ENCODE measurements at regions not wholly inside any gene's neighbourhood (a gene's known extent, or its start where the extent isn't known, plus 50 kb on each side); places are given as distances from the start of the nearest gene placed in this dataset.
"Not testable (repeated sequence)": the region's sequence is repeated elsewhere in the genome, so short reads cannot be mapped to it uniquely, and the experiment has no call there.

DNA sequence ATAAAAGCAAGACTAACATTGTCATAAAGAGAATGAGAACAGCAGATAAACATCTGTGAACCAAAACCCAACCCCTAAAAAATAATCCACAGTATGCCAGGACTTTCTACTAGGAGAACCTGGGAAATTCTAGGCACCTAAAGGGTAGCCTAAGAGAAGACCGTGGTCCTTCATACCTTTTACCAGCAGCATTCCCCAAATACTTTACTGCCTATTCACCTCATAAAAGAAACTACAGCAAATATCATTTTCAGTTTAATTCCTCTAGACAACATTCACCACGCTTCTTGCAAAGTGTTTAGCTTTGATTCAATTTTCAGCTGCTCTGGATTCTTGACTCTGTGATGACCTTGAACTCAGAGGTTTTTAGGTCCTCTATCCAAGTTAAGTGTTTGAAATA lies 1180.7 kb upstream of the B3GALT2 start:
- no peak overlapping the region for H3K27ac Mint-ChIP-seq
- H3K27me3 Mint-ChIP-seq = peaks cover 2% of the 10 kb centered on the region
- H3K9me3 Mint-ChIP-seq (ENCODE audit: low read depth) = no peaks in the 10 kb centered on the region
- no peak overlapping the region for H3K4me3 Mint-ChIP-seq
- no peaks in the 10 kb centered on the region for H3K36me3 Mint-ChIP-seq
- H3K4me1 Mint-ChIP-seq (ENCODE audit: low read depth) = no peaks in the 10 kb centered on the region

DNA sequence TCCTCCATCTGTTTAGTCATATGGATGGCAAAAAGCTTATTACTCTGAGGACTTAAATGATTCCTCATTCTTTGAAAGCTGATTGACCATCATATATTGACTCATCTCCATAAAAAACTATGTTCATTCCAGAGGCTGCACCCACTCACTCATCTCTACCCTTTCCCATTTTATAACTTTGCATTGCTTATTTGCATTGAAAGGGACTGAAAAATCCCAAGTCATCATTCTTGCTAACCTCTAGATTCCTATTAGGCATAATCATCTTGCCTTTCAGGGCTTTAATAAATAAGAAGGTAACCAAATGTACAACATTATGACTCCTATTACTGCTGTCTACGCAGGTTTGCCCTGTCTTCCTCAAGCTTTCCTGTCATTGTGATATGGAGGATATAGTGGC lies 1180.3 kb upstream of the B3GALT2 start:
- Mint-ChIP-seq H3K9me3 (ENCODE audit: low read depth) (no peaks in the 10 kb centered on the region), H3K27me3 (peaks cover 2% of the 10 kb centered on the region), H3K4me3 (no peak overlapping the region), H3K4me1 (ENCODE audit: low read depth) (no peaks in the 10 kb centered on the region), H3K27ac (no peak overlapping the region), H3K36me3 (no peaks in the 10 kb centered on the region)

DNA sequence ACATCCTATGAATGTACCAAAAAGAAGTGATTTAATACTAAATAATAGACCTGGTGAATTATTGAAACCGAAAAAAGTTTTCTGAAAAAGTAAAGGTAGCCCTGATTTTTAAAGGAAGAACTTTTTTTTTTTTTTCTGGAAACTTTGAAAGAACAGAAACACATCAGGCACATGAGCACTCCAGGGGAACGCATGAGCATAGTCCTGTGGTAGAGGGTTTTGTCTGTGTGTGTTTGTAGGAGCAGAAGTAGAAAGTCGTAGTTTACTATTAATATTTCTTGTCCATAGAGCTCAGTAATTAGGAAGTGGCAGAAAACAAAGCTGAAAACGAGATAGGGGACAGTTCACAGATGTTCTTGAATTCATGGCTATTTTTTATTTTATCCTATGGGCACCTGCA lies 1175.9 kb upstream of the B3GALT2 start:
- Mint-ChIP-seq H3K9me3 (ENCODE audit: low read depth) (no peaks in the 10 kb centered on the region), H3K4me3 (no peak overlapping the region), H3K27ac (no peak overlapping the region), H3K27me3 (no peaks in the 10 kb centered on the region), H3K36me3 (no peaks in the 10 kb centered on the region), H3K4me1 (ENCODE audit: low read depth) (no peaks in the 10 kb centered on the region)

DNA sequence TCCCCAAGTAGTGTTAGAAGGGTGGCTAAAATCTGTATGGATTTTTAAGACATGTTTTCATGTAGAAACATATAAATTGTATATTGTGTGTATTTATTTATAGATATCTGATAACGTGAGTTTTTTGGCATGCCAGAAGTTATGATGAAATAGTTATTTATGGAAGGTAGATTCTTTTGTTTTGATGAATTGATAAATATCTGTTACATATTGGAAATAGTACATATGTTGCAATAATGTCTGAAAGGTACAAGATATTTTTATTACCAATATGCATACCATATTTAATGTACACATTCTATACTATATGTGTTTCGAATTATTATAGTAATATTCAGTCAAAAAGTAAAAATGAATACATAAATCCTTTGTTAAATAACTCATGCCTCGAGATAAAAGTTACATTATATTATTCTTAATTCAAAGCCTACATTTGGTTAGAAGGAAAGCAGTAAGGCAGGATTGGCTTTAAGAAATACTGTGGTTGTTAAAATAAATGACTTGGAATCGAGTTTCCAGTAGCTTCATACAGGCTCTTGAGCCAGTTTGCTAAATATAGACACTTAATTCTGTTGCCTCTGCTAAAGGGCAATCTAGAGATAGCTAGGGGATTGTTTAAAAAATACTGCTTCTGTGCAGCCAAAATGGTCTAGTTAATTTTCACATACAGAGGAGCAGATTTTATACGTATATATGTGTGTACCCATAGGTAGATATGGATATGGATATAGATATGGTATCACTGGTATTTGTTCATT lies 1175.1 kb upstream of the B3GALT2 start:
- Mint-ChIP-seq H3K9me3 (ENCODE audit: low read depth) (no peaks in the 10 kb centered on the region), H3K4me1 (ENCODE audit: low read depth) (no peaks in the 10 kb centered on the region), H3K27ac (no peak overlapping the region), H3K27me3 (no peaks in the 10 kb centered on the region), H3K36me3 (no peaks in the 10 kb centered on the region), H3K4me3 (no peak overlapping the region)

DNA sequence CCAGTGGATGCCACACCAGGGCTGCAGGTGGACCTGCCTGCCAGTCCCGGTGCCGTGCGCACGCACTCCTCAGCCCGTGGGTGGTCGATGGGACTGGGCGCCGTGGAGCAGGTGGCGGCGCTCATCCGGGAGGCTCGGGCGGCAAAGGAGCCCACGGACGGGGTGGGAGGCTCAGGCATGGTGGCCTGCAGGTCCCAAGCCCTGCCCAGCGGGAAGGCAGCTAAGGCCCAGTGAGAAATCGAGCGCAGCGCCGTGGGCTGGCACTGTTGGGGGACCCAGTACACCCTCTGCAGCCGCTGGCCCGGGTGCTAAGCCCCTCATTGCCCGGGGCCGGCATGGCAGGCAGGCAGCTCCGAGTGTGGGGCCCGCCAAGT lies 1171.8 kb upstream of the B3GALT2 start:
- H3K36me3 Mint-ChIP-seq = no peaks in the 10 kb centered on the region
- no peaks in the 10 kb centered on the region for H3K4me1 Mint-ChIP-seq (ENCODE audit: low read depth)
- no peak overlapping the region for H3K27ac Mint-ChIP-seq
- H3K9me3 Mint-ChIP-seq (ENCODE audit: low read depth) = no peaks in the 10 kb centered on the region
- H3K4me3 Mint-ChIP-seq = no peak overlapping the region
- H3K27me3 Mint-ChIP-seq = no peaks in the 10 kb centered on the region

DNA sequence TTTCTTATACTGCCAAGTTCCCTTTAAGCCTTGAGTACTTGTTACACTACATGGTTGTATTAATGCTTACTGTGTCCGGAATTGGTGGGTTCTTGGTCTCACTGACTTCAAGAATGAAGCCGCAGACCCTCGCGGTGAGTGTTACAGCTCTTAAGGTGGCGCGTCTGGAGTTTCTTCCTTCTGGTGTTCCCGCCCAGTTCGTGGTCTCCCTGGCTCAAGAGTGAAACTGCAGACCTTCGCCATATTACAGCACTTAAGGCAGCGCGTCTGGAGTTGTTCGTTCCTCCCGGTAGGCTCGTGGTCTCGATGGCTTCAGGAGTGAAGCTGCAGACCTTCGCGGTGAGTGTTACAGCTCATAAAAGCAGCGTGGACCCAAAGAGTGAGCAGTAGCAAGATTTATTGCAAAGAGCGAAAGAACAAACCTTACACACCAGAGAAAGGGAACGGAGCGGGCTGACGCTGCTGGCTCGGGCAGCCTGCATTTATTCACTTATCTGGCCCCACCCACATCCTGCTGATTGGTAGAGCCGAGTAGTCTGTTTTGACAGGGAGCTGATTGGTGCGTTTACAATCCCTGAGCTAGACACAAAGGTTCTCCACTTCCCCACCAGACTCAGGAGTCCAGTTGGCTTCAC lies 1171.3 kb upstream of the B3GALT2 start:
- H3K27me3 Mint-ChIP-seq; H3K9me3 Mint-ChIP-seq (ENCODE audit: low read depth); H3K36me3 Mint-ChIP-seq; H3K27ac Mint-ChIP-seq; H3K4me3 Mint-ChIP-seq; H3K4me1 Mint-ChIP-seq (ENCODE audit: low read depth): not testable (repeated sequence)

DNA sequence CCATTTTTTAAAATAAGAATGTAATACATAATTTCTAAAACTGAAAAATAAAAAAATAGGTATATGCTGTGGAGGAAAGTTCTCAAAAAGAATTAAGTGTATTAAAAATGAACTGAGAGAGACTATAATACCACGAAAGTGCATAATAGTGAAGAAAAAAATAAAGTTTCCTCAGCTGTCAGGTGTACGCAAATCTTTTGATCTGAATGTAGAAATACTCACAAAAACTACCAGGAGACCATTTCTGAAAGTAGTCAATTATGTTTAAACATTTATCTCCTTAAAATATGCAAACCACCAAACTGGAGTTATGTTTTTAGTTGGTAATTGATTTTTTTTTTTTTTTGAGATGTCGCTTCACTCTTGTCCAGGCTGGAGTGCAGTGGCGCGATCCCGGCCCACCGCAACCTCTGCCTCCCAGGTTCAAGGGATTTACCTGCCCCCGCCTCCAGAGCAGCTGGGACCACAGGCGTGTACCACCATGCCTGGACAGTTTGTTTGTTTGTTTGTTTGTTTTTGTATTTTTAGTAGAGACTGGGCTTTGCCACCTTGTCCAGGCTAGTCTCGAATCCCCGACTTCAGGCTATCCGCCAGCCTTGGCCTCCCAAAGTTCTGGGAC lies 1169.2 kb upstream of the B3GALT2 start:
- H3K9me3 Mint-ChIP-seq (ENCODE audit: low read depth) = no peaks in the 10 kb centered on the region
- H3K27me3 Mint-ChIP-seq = peaks cover 2% of the 10 kb centered on the region
- no peaks in the 10 kb centered on the region for H3K36me3 Mint-ChIP-seq
- H3K4me3 Mint-ChIP-seq = no peak overlapping the region
- H3K4me1 Mint-ChIP-seq (ENCODE audit: low read depth) = no peaks in the 10 kb centered on the region
- no peak overlapping the region for H3K27ac Mint-ChIP-seq

DNA sequence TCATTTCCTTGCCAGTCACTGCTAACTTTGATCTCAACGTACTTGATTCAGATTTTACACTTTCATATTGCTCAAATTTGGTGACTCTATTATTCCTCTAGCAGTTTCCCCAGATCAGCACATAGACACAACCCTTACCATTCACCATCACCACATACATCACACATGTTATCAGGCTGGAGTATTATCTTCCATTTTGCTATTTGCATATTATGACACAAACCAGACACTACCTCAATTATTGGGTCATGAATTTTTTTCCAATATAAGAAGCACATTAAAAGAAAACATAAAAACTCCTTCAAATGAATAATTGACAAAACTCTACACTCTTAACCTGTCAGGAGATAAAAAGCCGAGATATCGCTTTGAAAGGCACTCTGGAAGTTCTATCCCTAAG lies 1166.7 kb upstream of the B3GALT2 start:
- H3K4me1 Mint-ChIP-seq (ENCODE audit: low read depth) = no peaks in the 10 kb centered on the region
- H3K27me3 Mint-ChIP-seq = peaks cover 2% of the 10 kb centered on the region
- H3K4me3 Mint-ChIP-seq = no peak overlapping the region

DNA sequence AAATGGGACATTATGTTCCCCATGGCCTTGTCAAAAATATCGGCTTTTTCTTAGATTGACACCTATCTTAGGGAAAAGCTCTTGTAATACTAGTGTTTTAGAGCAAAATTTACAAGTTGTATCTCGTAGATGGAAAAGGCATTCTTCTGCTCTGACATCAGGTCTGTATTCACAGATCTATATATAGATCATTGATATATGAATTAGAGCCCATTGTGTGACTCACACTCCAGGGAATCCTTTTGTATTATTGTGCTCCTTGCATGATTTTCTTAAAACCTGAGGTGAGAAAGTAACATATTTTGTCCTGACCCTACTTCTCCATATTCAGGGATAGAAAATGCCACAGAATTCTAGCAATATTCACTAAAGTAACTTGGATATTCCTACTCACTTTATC lies 1160.8 kb upstream of the B3GALT2 start:
- peaks cover 5% of the 10 kb centered on the region for H3K36me3 Mint-ChIP-seq
- no peak overlapping the region for H3K27ac Mint-ChIP-seq
- no peaks in the 10 kb centered on the region for H3K27me3 Mint-ChIP-seq
- H3K4me3 Mint-ChIP-seq = no peak overlapping the region
- no peaks in the 10 kb centered on the region for H3K4me1 Mint-ChIP-seq (ENCODE audit: low read depth)
- no peaks in the 10 kb centered on the region for H3K9me3 Mint-ChIP-seq (ENCODE audit: low read depth)

More for the DNA sequence above, 1166.7 kb upstream of the B3GALT2 start:
- no peaks in the 10 kb centered on the region for H3K9me3 Mint-ChIP-seq (ENCODE audit: low read depth)
- H3K36me3 Mint-ChIP-seq = peaks cover 1% of the 10 kb centered on the region
- H3K27ac Mint-ChIP-seq = no peak overlapping the region

DNA sequence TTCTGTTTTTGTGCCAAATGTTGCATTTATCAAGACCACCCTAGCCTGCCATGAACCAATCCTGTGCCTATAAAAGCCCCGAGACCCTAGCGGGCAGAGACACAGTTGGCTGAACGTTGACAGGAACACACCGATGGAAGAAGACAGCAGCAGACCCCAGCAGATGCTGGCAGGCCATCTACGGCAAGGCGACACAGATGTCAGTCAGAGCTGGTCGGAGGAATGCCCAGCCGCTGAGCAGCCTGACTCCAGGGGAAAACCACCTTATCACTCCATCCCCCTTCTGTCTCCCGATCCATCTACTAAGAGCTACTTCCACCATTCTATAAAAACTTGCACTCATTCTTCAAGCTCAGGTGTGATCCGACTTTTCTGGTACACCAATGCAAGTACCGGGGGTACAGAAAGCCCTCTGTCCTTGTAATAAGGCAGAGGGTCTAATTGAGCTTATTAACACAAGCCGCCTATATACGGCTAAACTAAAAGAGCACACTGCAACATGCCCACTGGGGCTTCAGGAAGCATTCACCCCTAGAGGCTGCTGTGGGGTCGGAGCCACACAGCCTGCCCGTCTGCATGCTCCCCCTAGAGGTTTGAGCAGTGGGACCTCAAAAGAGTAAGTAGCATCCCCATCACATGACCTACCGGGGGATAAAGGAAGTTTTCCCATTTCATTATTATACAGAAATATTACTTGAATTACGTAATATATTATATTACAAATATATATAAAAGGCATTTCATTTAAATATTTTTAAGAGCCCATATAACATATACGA lies 1156.3 kb upstream of the B3GALT2 start:
- H3K4me1 Mint-ChIP-seq (ENCODE audit: low read depth) = peaks cover 10% of the 10 kb centered on the region
- H3K27me3 Mint-ChIP-seq = no peaks in the 10 kb centered on the region
- H3K4me3 Mint-ChIP-seq = no peak overlapping the region
- H3K27ac Mint-ChIP-seq = no peak overlapping the region
- H3K9me3 Mint-ChIP-seq (ENCODE audit: low read depth) = no peaks in the 10 kb centered on the region
- no peaks in the 10 kb centered on the region for H3K36me3 Mint-ChIP-seq

DNA sequence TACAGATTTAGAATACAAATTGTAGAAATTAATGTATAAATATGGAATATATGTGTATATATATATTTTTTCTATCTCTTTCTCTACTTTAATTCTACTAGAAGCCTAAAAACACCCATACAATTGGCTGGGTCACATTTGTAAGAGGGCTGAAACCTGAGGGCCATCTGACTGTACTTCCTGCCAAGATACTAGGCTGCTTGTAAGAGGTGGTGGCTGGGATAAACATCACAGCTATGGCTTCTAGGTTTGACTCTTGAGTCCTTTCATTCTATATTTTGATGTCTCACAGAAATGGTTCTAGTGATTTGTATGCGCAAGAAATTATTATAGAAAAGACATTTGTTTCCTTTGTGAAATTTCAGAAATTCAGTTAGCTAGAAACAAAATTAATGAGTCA lies 1155.2 kb upstream of the B3GALT2 start:
- H3K4me3 Mint-ChIP-seq = no peak overlapping the region
- no peaks in the 10 kb centered on the region for H3K9me3 Mint-ChIP-seq (ENCODE audit: low read depth)
- peaks cover 10% of the 10 kb centered on the region for H3K4me1 Mint-ChIP-seq (ENCODE audit: low read depth)
- H3K27me3 Mint-ChIP-seq = no peaks in the 10 kb centered on the region
- no peaks in the 10 kb centered on the region for H3K36me3 Mint-ChIP-seq
- H3K27ac Mint-ChIP-seq = no peak overlapping the region

DNA sequence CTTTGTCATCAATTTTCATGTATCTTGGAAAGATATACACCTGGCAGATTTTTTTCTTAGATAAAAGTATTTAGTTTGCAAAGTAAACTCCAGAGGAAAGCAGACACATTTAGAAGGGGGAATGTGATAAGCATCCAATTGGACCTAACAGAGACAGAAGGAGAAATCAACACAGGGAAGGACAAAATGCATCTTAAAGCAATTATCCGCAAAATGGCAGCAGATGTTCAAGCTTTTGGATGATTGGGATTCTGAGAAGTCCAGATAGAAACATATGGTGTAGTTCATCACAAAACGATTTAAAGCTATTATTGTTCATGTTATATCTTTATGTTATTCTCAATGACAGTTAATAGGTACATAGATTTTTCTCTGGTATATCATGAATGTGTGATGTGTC lies 1153.1 kb upstream of the B3GALT2 start:
- no peak overlapping the region for H3K27ac Mint-ChIP-seq
- no peaks in the 10 kb centered on the region for H3K27me3 Mint-ChIP-seq
- no peaks in the 10 kb centered on the region for H3K9me3 Mint-ChIP-seq (ENCODE audit: low read depth)
- peaks cover 10% of the 10 kb centered on the region for H3K4me1 Mint-ChIP-seq (ENCODE audit: low read depth)
- H3K4me3 Mint-ChIP-seq = no peak overlapping the region
- H3K36me3 Mint-ChIP-seq = no peaks in the 10 kb centered on the region

DNA sequence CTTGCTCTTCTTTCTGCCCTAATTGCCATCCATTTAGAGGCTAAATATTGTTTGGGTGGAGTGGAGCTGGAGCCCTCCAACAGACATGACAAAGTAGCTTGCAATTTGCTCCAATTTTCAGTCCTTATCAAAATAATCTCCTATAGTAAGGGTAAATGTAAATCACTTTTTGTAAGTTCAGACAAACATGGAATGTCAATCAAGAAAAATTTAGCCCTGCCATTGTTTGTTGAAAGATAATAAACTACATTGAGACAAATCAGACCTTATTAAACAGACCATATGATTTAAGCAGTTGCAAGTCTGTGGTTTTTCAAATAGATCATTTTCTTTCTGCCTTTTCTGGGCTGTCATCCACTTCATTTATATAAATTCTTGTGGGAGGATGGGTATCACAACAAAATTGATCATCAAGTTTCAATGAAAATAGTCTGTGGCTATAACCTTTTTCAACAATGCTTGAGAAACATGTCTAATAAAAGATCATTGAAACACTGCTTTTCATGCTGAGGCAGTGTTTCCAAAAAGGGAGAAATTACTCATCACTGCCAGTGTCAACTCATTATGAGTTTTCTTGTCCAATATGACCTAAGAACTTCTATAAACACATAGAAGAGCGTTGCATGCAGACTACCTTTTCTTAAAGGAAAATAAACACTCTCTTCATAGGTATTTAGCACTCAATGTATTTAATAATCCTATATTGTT lies 1152.0 kb upstream of the B3GALT2 start:
- H3K9me3 Mint-ChIP-seq (ENCODE audit: low read depth) = no peaks in the 10 kb centered on the region
- H3K4me1 Mint-ChIP-seq (ENCODE audit: low read depth) = peaks cover 10% of the 10 kb centered on the region
- no peaks in the 10 kb centered on the region for H3K36me3 Mint-ChIP-seq
- no peaks in the 10 kb centered on the region for H3K27me3 Mint-ChIP-seq
- no peak overlapping the region for H3K4me3 Mint-ChIP-seq
- H3K27ac Mint-ChIP-seq = peak overlapping the region; percentile 64

DNA sequence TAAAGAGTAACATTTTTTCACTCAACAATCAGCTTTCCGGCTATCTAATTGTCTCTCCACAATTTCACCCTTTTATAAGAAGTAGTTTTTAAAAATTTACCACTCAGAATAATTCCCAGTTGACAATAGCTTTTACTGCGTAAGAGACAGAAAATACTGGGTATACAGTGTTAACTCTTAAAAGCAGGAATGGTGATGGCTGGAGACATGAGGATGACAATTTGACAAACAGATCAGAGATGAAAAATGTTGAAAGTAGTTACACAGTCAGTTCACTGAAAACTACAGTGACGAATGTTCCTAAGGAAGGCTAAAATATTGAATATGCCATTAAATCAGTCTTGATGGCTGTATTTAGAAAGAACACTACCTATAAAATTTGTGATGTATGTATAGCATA lies 1146.8 kb upstream of the B3GALT2 start:
- no peaks in the 10 kb centered on the region for H3K27me3 Mint-ChIP-seq
- H3K36me3 Mint-ChIP-seq = no peaks in the 10 kb centered on the region
- H3K4me1 Mint-ChIP-seq (ENCODE audit: low read depth) = peaks cover 4% of the 10 kb centered on the region
- no peaks in the 10 kb centered on the region for H3K9me3 Mint-ChIP-seq (ENCODE audit: low read depth)
- no peak overlapping the region for H3K4me3 Mint-ChIP-seq
- no peak overlapping the region for H3K27ac Mint-ChIP-seq

DNA sequence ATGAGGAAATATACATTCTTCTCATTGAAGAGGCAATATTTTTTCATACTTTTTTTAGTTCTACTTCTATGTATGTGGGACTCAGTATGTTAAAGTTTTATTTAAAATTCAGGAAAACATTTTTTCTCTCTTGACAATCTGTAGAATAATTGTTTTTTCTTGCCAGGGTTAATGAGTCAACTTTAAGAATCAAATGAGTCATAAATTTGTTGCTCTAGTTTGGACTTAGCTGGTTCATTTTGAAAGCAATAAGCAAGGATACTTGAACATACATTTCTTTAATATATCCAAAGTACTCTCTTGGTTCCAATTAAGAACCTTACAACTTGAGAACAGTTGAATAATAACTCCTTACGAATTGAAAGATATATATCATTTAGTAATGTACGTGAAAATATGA lies 1145.3 kb upstream of the B3GALT2 start:
- Mint-ChIP-seq H3K27ac (no peak overlapping the region), H3K4me3 (no peak overlapping the region), H3K27me3 (no peaks in the 10 kb centered on the region), H3K4me1 (ENCODE audit: low read depth) (no peaks in the 10 kb centered on the region), H3K36me3 (no peaks in the 10 kb centered on the region), H3K9me3 (ENCODE audit: low read depth) (no peaks in the 10 kb centered on the region)

Measured in activated naive CD8-positive, alpha-beta T cell (primary cell).